Kidney (tissue), 13 donors: ENCODE measurements at regions not wholly inside any gene's neighbourhood (a gene's known extent, or its start where the extent isn't known, plus 50 kb on each side); places are given as distances from the start of the nearest gene placed in this dataset.

Experiments
- DNase-seq, 5 donors: peaks; one replicate each; pipeline ENCODE4 v3.0.0-alpha.2; 2013 to 2020
- FAIRE-seq: peaks from 2 replicates; lab custom pipeline; 2012; peaks lifted over from hg19 to GRCh38; lab: Jason Lieb, UNC
- H3K27ac ChIP-seq, 2 donors: one replicate each; pipeline ENCODE4 v1.7.0; 2013; ENCODE audit warnings: low read depth in 2 of 2, low read length in 2 of 2, inconsistent platforms in 1 of 2
- H3K27me3 ChIP-seq: one replicate; pipeline ENCODE4 v1.7.1; 2013; ENCODE audit warnings: low read length, inconsistent platforms; ENCODE audit not compliant: control insufficient read depth, insufficient read depth
- H3K36me3 ChIP-seq, 3 donors: one replicate each; pipeline versions ENCODE4 v1.7.0 to v1.7.1; 2013; ENCODE audit warnings: low read length in 3 of 3, control low read depth in 1 of 3, inconsistent platforms in 1 of 3; ENCODE audit not compliant: insufficient read depth in 3 of 3, control insufficient read depth in 2 of 3
- H3K4me1 ChIP-seq, 3 donors: one replicate each; pipeline versions ENCODE4 v1.7.0 to v1.7.1; 2013; ENCODE audit warnings: low read length in 3 of 3, inconsistent platforms in 1 of 3, low read depth in 1 of 3; ENCODE audit not compliant: control insufficient read depth in 2 of 3, insufficient read depth in 2 of 3
- H3K4me3 ChIP-seq, 3 donors: one replicate each; pipeline versions ENCODE4 v1.7.0 to v1.8.1; 2013; ENCODE audit warnings: low read length in 3 of 3, control low read depth in 1 of 3, inconsistent platforms in 1 of 3
- H3K9ac ChIP-seq, 3 donors: one replicate each; pipeline versions ENCODE4 v1.7.0 to v1.7.1; 2013; ENCODE audit warnings: low read length in 3 of 3, control low read depth in 1 of 3, inconsistent platforms in 1 of 3
- H3K9me3 ChIP-seq, 3 donors: one replicate each; pipeline versions ENCODE4 v1.7.0 to v1.7.1; 2013; ENCODE audit warnings: low read length in 3 of 3, control low read depth in 1 of 3, inconsistent platforms in 1 of 3; ENCODE audit not compliant: control insufficient read depth in 2 of 3, insufficient read depth in 1 of 3
- intact Hi-C: fragments of 100-400 bp; cut with DNase I; formaldehyde crosslinking; loops from one replicate; pipeline ENCODE4 v1.11.1; 2022
- TF ChIP-seq, protein P1 (sequence below): IDR thresholded peaks from 3 replicates; pipeline ENCODE4 v1.5.1; 2012; ENCODE audit warnings: mild to moderate bottlenecking, moderate library complexity, borderline replicate concordance; ENCODE audit not compliant: insufficient read depth; ENCODE audit errors: extremely low read depth
- donor health status: control.
- donor health status: control.
- donor health status: control.
- donor health status: control.
- donor health status: control.
- donor health status: DM: yes; HTN: yes; CAD: no.
- donor health status: Normal renal cell carcinoma (clear cell type).

DNA sequence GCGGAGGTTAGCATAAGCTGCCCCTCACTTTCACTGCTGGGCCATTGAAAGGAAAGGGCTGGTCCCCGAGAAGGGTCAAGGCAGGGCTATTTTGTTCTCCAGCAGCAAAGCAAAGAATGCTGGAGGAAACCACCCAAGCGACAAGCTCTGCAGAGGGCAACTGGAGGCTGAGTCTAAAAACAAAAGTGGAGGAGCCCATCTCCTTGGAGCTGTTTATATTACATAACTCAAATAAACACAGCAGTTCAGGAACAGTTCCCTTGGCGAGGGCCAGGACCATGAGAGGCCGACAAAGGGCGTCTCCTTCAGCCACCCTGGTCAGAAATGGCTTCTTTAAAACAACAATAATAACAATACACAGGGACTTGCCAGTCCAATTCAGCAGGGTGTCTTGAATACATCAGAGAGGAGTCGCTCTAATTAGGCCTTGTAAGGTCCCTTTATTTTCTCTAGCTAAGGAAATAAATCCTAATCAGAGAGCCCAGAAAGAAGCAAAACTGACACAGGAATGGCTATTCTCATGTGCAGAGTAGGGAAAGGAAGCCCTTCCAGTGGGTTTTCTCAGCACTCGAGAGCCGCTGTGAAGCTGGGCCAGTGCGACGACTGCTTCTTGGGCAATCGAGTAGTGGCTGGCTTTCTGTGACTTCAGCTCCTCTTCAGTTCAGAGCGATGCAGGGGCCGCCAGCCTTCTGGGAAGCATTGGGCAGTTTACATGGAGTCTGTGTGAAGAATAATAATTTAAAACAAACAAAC, 57.0 kb upstream of the TARBP1 start:
- H3K36me3 ChIP-seq = no peaks in the 10 kb centered on the region
- no peak overlapping the region for H3K4me3 ChIP-seq
- TF ChIP-seq, protein P1, sequence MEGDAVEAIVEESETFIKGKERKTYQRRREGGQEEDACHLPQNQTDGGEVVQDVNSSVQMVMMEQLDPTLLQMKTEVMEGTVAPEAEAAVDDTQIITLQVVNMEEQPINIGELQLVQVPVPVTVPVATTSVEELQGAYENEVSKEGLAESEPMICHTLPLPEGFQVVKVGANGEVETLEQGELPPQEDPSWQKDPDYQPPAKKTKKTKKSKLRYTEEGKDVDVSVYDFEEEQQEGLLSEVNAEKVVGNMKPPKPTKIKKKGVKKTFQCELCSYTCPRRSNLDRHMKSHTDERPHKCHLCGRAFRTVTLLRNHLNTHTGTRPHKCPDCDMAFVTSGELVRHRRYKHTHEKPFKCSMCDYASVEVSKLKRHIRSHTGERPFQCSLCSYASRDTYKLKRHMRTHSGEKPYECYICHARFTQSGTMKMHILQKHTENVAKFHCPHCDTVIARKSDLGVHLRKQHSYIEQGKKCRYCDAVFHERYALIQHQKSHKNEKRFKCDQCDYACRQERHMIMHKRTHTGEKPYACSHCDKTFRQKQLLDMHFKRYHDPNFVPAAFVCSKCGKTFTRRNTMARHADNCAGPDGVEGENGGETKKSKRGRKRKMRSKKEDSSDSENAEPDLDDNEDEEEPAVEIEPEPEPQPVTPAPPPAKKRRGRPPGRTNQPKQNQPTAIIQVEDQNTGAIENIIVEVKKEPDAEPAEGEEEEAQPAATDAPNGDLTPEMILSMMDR = no peak
- no peaks in the 10 kb centered on the region for H3K9me3 ChIP-seq
- peak overlapping the region in 1 of 3 donors; percentile 68 for H3K9ac ChIP-seq
- no peaks in the 10 kb centered on the region for H3K27me3 ChIP-seq
- H3K27ac ChIP-seq = peak overlapping the region; percentile 94 to 97
- FAIRE-seq (no peak), DNase-seq (peak; percentile 81 to 96 (median 88))
- intact Hi-C loops = no loop called here
- H3K4me1 ChIP-seq = peaks cover 18 to 85% (median 69%) of the 10 kb centered on the region in 3 donors

DNA sequence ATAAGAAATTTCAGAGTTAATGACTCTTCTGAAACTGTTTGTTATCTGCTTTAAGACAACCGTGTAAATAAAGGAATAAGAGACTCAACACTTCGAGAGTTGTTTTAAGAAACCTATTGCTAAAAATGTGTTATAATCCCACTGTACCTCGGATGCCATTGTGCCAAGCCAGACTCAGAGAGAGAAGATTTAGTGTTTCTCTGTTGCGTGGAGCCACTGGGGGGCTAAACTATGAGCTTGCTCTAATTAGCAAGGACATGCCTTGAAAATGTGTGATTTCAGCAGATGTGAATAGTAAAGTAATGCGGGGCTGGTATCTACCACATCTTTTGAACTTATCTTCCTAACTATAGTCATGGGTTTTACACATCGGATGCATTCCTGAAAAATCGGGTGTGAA, 56.2 kb upstream of the TARBP1 start:
- H3K27ac ChIP-seq = peak overlapping the region; percentile 94
- peaks cover 18 to 85% (median 68%) of the 10 kb centered on the region in 3 donors for H3K4me1 ChIP-seq
- H3K9me3 ChIP-seq = no peaks in the 10 kb centered on the region
- DNase-seq (no peak), FAIRE-seq (no peak)
- TF ChIP-seq, protein P1 = no peak
- no peaks in the 10 kb centered on the region for H3K27me3 ChIP-seq
- no peak overlapping the region for H3K4me3 ChIP-seq
- intact Hi-C loops = no loop called here
- H3K36me3 ChIP-seq = no peaks in the 10 kb centered on the region
- peak overlapping the region in 2 of 3 donors; percentile 5 to 68 for H3K9ac ChIP-seq

DNA sequence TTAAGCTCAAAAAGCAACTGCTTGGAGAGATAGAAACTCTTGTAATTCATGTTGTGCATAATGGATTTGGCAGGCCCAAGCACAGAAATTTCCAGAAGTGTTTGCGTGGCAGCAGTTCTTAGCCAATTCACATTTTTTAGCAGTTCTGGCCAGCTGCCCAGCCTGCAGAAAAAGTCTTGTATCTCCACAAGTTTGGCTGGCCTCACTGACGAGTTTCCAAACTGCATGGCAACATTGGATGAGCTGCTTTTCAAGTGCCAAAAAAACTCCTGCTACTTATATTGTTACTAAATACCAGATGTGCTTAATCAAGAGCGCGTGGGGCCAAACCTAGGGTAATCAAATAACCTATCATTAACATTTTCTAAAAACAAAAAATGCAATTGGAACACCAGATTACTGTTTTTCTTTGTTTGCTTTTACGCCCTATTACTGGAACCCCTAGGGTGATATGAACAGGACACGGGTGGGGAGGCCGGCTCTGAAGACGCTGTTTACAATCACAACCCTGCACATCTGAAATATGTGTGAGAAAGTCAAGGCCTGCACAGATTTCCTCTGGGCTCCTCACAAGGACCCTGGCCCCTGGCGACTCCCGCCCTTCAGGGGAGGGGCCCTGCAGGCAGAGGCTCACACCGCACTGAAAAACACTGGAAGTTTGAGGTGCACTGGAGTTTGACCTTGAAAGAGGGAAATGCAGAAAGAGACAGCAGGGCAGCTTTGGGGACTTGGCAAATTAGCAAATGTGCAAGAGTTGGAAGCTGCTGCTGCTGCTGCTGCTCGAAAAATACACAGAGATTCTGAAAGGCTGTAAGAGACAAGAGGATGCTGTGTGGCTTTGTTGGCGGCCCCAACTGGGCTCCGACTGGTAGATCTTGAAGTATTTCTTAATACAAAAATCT, 55.2 kb upstream of the TARBP1 start:
- peak; percentile 62 for FAIRE-seq

More for the DNA sequence above, 55.2 kb upstream of the TARBP1 start:
- intact Hi-C loops = no loop called here
- H3K4me3 ChIP-seq = no peak overlapping the region
- peak overlapping the region; percentile 94 for H3K27ac ChIP-seq
- TF ChIP-seq, protein P1 = no peak
- peaks cover 18 to 78% (median 65%) of the 10 kb centered on the region in 3 donors for H3K4me1 ChIP-seq
- no peaks in the 10 kb centered on the region for H3K27me3 ChIP-seq
- no peaks in the 10 kb centered on the region for H3K36me3 ChIP-seq
- peak; percentile 76 to 97 (median 89) for DNase-seq
- no peaks in the 10 kb centered on the region for H3K9me3 ChIP-seq
- H3K9ac ChIP-seq = peak overlapping the region in 2 of 3 donors; percentile 28 to 68
